Astrocyte (in vitro differentiated cells and primary cell): ENCODE measurements at regions not wholly inside any gene's neighbourhood (a gene's known extent, or its start where the extent isn't known, plus 50 kb on each side); places are given as distances from the start of the nearest gene placed in this dataset.

ENCODE experiments used
- DNase-seq: peaks from one replicate; pipeline ENCODE4 v3.0.0-alpha.2; 2010; ENCODE audit warnings: low read depth
- FAIRE-seq: peaks from 2 replicates; lab custom pipeline; 2011; peaks lifted over from hg19 to GRCh38; lab: Jason Lieb, UNC
- H2AFZ ChIP-seq: 2 replicates; pipeline ENCODE4 v1.6.0; 2012; ENCODE audit warnings: low read depth, low read length, inconsistent platforms
- H3K27ac ChIP-seq: 2 replicates; pipeline ENCODE4 v1.5.1; 2011; ENCODE audit warnings: low read depth, low read length, inconsistent platforms
- H3K27me3 ChIP-seq: 2 replicates; pipeline ENCODE4 v1.6.0; 2011; ENCODE audit warnings: low read length, inconsistent platforms; ENCODE audit not compliant: insufficient read depth
- H3K36me3 ChIP-seq: 2 replicates; pipeline ENCODE4 v1.5.1; 2011; ENCODE audit warnings: low read length, inconsistent platforms; ENCODE audit not compliant: insufficient read depth
- H3K4me1 ChIP-seq: 2 replicates; pipeline ENCODE4 v1.5.1; 2011; ENCODE audit warnings: low read length, inconsistent platforms; ENCODE audit not compliant: insufficient read depth
- H3K4me2 ChIP-seq: 2 replicates; pipeline ENCODE4 v1.6.0; 2012; ENCODE audit warnings: low read length, inconsistent platforms
- H3K4me3 ChIP-seq: 2 replicates; pipeline ENCODE4 v1.5.1; 2011; ENCODE audit warnings: low read depth, mild to moderate bottlenecking, low read length, inconsistent platforms; ENCODE audit not compliant: insufficient read depth
- H3K79me2 ChIP-seq: 2 replicates; pipeline ENCODE4 v1.6.0; 2012; ENCODE audit warnings: mild to moderate bottlenecking, low read length, inconsistent platforms; ENCODE audit not compliant: insufficient read depth
- H3K9ac ChIP-seq: 2 replicates; pipeline ENCODE4 v1.6.0; 2012; ENCODE audit warnings: mild to moderate bottlenecking, low read length, inconsistent platforms
- H3K9me3 ChIP-seq: 2 replicates; pipeline ENCODE4 v1.5.1; 2012; ENCODE audit warnings: low read depth, mild to moderate bottlenecking, low read length, inconsistent platforms; ENCODE audit not compliant: insufficient read depth
- H4K20me1 ChIP-seq: 2 replicates; pipeline ENCODE4 v1.6.0; 2012; ENCODE audit warnings: low read length, inconsistent platforms; ENCODE audit not compliant: insufficient read depth
- H3K27ac Mint-ChIP-seq: one replicate; pipeline ENCODE4 v1.8.0; 2021; ENCODE audit warnings: mild to moderate bottlenecking, mixed read lengths; ENCODE audit not compliant: unreplicated experiment
- H3K27me3 Mint-ChIP-seq: one replicate; pipeline ENCODE4 v1.8.0; 2021; ENCODE audit warnings: low read depth, mixed read lengths; ENCODE audit not compliant: unreplicated experiment
- H3K36me3 Mint-ChIP-seq: one replicate; pipeline ENCODE4 v1.8.0; 2021; ENCODE audit warnings: low read depth, mixed read lengths; ENCODE audit not compliant: unreplicated experiment
- H3K4me1 Mint-ChIP-seq: one replicate; pipeline ENCODE4 v1.8.0; 2021; ENCODE audit warnings: low read depth, mixed read lengths; ENCODE audit not compliant: unreplicated experiment
- H3K4me3 Mint-ChIP-seq: one replicate; pipeline ENCODE4 v1.8.0; 2021; ENCODE audit warnings: mild to moderate bottlenecking, moderate library complexity, mixed read lengths; ENCODE audit not compliant: unreplicated experiment
- H3K9me3 Mint-ChIP-seq: one replicate; pipeline ENCODE4 v1.8.0; 2021; ENCODE audit warnings: mild to moderate bottlenecking, mixed read lengths; ENCODE audit not compliant: unreplicated experiment
- EZH2 ChIP-seq: IDR thresholded peaks from 2 replicates; pipeline ENCODE4 v1.6.1; 2012; ENCODE audit warnings: mild to moderate bottlenecking, low read length, inconsistent platforms; ENCODE audit not compliant: insufficient read depth
- TF ChIP-seq, protein P1 (sequence below): IDR thresholded peaks from 2 replicates; pipeline ENCODE4 v1.5.1; 2011; ENCODE audit warnings: low read depth, mild to moderate bottlenecking, inconsistent platforms, low read length, moderate library complexity; ENCODE audit not compliant: insufficient read depth

DNA sequence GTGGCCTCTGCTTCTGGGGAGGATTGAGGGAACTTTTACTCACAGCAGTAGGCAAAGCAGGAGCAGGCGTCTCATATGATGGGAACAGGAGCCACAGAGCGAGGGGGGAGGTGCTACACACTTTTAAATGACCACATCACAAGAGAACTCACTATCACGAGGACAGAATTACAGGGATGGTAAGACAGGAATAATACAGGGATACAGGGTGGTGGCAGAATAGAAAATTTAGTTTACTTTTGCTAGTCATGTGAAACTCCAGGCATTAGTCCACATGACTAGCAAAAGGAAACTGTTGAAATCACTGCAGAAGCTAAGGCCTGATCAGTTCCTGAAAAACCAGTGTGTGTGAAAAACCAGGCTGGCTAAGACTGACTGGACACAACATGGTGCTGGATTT is 382.4 kb downstream of the NNT start:
- Mint-ChIP-seq H3K4me1 (no peaks in the 10 kb centered on the region), H3K27me3 (no peaks in the 10 kb centered on the region), H3K9me3 (no peaks in the 10 kb centered on the region), H3K36me3 (no peaks in the 10 kb centered on the region), H3K4me3 (no peak overlapping the region), H3K27ac (no peak overlapping the region)
- H3K27me3 ChIP-seq, result no peaks in the 10 kb centered on the region
- no peak overlapping the region for H2AFZ ChIP-seq
- H3K4me1 ChIP-seq, result no peaks in the 10 kb centered on the region
- no peak overlapping the region for H3K27ac ChIP-seq
- FAIRE-seq (no peak), DNase-seq (no peak)
- no peaks in the 10 kb centered on the region for H3K36me3 ChIP-seq
- TF ChIP-seq, protein P1, sequence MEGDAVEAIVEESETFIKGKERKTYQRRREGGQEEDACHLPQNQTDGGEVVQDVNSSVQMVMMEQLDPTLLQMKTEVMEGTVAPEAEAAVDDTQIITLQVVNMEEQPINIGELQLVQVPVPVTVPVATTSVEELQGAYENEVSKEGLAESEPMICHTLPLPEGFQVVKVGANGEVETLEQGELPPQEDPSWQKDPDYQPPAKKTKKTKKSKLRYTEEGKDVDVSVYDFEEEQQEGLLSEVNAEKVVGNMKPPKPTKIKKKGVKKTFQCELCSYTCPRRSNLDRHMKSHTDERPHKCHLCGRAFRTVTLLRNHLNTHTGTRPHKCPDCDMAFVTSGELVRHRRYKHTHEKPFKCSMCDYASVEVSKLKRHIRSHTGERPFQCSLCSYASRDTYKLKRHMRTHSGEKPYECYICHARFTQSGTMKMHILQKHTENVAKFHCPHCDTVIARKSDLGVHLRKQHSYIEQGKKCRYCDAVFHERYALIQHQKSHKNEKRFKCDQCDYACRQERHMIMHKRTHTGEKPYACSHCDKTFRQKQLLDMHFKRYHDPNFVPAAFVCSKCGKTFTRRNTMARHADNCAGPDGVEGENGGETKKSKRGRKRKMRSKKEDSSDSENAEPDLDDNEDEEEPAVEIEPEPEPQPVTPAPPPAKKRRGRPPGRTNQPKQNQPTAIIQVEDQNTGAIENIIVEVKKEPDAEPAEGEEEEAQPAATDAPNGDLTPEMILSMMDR, result no peak
- no peak for TF ChIP-seq EZH2
- no peak overlapping the region for H3K4me3 ChIP-seq
- H3K79me2 ChIP-seq, result no peaks in the 10 kb centered on the region
- H3K9me3 ChIP-seq, result peaks cover 9% of the 10 kb centered on the region
- H4K20me1 ChIP-seq, result no peaks in the 10 kb centered on the region
- H3K4me2 ChIP-seq, result no peak overlapping the region
- H3K9ac ChIP-seq, result no peak overlapping the region

DNA sequence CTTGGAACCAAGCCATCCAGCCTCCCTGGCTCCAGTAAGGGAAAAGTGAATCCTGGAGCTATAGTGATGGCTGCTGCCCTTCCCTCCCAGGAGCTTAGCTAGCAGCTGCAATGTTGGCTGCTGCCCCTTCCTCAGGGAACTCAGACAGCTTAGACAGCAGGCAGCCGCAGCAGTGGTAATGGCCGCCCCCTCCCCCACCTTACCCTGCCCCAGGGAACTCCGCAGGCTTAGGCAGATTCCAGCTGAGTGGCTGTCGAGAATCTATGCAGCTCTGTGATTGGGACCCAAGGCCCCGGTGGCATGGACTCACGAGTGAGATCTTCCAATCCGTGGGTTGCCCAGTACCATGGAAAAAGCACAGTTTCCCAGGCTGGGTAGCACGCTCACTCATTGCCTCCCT is 378.6 kb downstream of the NNT start:
- H3K36me3 Mint-ChIP-seq, result no peaks in the 10 kb centered on the region
- TF ChIP-seq, protein P1, result no peak
- no peak for TF ChIP-seq EZH2
- H3K27ac Mint-ChIP-seq, result no peak overlapping the region
- Histone ChIP-seq H3K9ac (no peak overlapping the region), H3K27me3 (no peaks in the 10 kb centered on the region), H3K4me2 (no peak overlapping the region), H2AFZ (no peak overlapping the region), H3K4me1 (no peaks in the 10 kb centered on the region), H4K20me1 (no peaks in the 10 kb centered on the region), H3K27ac (no peak overlapping the region), H3K9me3 (peaks cover 9% of the 10 kb centered on the region), H3K79me2 (no peaks in the 10 kb centered on the region), H3K36me3 (no peaks in the 10 kb centered on the region), H3K4me3 (no peak overlapping the region)
- H3K4me1 Mint-ChIP-seq, result no peaks in the 10 kb centered on the region
- peaks cover 12% of the 10 kb centered on the region for H3K9me3 Mint-ChIP-seq
- DNase-seq (no peak), FAIRE-seq (no peak)
- H3K4me3 Mint-ChIP-seq, result no peak overlapping the region
- no peaks in the 10 kb centered on the region for H3K27me3 Mint-ChIP-seq

DNA sequence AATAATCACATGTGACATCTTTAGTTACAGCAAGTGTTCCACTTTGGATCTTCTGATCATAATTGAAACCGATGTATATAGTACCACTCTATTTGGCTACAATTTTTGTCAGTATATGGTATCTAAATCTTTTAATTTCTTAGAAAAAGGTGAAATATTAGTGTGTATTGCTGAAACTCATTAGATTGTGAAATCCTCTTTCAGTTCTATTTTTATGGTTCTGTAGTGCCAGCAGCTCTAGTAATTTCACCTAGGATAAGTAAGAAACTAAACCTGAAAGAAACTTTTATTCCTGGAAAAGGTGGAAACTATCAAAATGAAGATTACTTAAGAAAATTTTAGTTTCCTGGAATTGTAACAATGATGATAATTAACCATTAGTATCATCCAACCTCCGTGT is 370.9 kb downstream of the NNT start:
- Mint-ChIP-seq H3K9me3 (peaks cover 16% of the 10 kb centered on the region), H3K27ac (no peak overlapping the region), H3K4me3 (no peak overlapping the region), H3K27me3 (no peaks in the 10 kb centered on the region), H3K36me3 (no peaks in the 10 kb centered on the region), H3K4me1 (no peaks in the 10 kb centered on the region)
- H2AFZ ChIP-seq, result no peak overlapping the region
- FAIRE-seq (no peak), DNase-seq (no peak)
- H3K9ac ChIP-seq, result no peak overlapping the region
- H3K79me2 ChIP-seq, result no peaks in the 10 kb centered on the region
- H3K9me3 ChIP-seq, result no peaks in the 10 kb centered on the region
- no peak overlapping the region for H3K4me3 ChIP-seq
- no peak overlapping the region for H3K27ac ChIP-seq
- no peak overlapping the region for H3K4me2 ChIP-seq
- no peaks in the 10 kb centered on the region for H4K20me1 ChIP-seq
- H3K27me3 ChIP-seq, result no peaks in the 10 kb centered on the region
- H3K4me1 ChIP-seq, result no peaks in the 10 kb centered on the region
- TF ChIP-seq EZH2, result no peak
- TF ChIP-seq, protein P1, result no peak
- H3K36me3 ChIP-seq, result no peaks in the 10 kb centered on the region
